A204.1 (cell line): ENCODE measurements at regions not wholly inside any gene's neighbourhood (a gene's known extent, or its start where the extent isn't known, plus 50 kb on each side); places are given as distances from the start of the nearest gene placed in this dataset.
"Not testable (repeated sequence)": the region's sequence is repeated elsewhere in the genome, so short reads cannot be mapped to it uniquely, and the experiment has no call there.

Source experiments
- FAIRE-seq: peaks from 2 replicates; lab custom pipeline; 2012; peaks lifted over from hg19 to GRCh38; lab: Jason Lieb, UNC

DNA sequence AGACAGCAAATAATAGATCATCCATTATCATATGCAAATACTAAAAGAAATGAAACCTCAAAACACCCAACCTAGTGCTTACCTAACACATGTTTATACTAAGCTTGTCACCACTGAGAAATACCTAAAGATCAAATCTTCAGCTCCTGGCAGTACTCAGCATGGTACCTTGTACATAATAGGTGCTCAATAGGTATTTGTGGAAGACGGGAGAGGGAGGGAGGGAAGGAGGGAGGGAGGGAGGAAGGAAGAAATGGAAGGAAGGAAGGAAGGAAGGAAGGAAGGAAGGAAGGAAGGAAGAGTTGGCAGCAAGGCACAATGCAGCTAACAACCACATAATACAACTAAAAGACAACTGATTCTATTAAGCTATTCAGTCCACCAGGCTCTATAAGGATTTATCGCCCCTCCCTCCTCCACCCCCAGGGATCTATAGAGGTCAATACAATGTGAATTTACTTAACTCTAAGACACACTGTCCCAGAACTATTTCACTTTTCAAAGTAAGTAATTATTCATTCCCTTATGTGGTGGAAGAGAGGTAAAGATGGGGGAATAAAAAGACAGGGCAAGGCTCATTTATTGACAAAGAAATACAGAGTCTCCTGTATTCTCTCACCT is 328.9 kb downstream of the PAPSS1 start:
- FAIRE-seq = no peak

DNA sequence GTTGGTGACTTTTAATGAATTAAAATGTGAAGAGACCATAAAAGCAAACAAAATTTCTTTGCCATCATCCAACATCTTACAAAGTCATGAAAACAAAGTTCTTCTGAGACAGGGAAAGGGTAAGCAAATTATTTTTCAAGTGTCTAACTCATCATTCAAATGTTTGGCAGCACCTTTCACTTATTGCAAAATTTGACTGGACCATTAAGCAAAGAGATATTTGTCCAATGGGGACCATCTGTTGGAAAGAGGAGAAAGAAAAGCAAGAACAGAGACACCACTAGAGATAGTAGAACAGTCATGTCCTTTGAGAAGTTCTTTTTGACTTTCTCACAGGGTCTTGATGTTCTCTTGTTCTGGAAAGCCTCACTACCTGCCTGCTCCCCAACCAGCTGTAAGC is 330.1 kb downstream of the PAPSS1 start:
- FAIRE-seq = no peak

DNA sequence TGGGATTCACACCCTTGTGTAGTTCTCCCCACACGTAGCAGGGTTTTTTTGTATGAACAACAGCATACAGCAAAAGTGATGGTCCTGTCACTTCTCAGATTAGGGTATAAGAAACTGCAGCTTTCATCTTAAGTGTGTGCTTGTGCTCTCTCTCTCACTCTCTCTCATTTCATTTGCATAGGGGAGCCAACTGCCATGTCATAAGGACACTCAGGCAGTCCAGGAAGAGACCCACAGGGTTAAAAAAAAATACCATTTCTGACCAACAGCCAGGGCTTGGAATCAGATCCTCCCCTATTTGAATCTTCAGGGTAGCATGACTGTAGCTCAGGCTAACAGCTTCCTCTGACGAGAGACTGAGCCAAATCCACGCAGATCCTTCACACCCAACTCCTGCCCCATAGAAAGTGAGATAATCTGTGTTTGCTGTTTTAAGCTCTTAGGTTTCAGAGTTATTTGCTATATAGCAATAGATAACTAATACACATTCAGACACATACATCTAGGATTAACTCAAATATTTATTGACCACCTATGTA is 331.2 kb downstream of the PAPSS1 start:
- no peak for FAIRE-seq

DNA sequence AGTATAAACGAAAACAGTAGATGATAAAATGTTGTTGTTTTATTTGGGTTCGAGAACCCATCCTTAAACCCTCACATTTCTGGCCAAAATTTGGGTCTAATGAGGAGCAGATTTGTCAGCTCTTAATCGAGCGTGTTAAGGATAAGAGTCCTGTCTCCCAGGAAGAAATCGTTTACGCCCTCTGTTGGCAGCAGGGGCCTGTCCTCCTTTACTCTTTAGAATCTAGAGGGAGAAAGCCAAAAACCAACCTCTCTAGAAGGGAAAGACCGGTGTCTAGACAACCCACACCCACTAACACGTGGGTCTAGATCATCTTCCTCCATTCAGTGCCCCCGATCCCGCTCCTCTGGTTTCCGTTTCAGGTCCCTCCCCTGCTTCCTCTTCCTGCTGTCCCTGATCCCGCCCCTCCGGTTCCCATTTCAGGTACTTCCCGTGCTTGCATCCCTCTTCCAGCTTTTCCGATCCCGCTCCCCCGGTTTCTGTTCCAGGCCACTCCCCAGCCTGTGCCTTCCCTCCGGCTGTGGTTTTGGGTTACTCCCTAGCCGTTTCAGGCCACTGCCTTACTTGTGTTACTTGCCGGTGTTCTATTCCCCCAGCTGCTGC is 339.1 kb downstream of the PAPSS1 start:
- FAIRE-seq = no peak

DNA sequence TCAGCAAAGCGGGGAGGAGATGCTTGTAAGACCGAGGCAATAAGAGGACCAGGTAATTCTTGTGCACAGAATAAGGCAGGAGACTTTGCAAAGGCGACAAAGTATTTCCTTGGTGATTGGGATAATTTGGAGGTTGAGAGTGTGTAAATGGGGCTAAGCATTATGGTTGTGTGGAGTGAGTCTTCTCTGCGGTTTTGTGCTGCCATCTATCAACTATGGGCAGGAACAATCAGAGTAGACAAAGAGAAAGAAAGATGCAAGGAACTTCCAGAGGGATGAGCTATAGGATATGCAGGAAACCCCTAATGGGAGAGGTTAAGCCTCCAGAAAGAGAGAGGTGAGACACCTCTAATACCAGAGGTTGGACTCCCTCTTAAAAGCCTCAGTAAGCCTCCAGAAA is 339.8 kb downstream of the PAPSS1 start:
- no peak for FAIRE-seq

DNA sequence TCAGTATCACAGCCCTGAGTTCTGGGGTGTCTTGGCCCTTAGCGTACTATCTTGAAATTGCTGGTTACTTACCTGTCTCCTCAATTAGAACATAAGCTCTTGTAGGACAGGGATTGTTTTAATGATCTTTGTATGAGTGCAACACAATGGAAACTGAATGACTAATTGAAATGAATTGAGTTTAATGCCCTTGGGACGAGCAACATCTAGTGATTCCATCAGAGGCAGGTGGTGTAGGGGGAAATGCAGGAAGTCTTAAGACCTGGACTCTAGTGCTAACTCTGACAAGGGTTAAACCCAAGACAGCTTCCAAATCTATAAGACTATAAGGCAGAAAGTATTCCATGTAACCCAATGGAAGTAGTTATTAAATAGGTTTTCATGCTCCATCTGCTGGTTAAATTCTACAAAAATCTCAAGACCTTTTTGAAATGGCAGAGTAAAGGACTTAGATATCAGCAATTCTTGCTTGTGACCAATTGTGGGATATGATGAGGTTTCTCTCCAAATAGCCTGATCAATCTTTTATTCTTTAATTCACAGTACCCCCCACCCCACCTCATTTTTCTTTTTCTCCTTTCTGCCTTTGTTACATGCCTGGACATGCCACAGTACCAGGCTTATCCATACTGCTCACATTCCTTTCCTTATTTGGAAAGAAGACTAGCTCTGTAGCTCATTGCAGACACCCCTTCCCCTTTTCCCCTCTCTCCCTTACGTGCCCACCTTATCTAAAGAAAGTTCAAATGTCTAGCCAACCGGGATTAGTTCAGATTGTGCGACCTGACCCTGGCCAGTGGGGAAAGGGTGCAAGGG is 340.8 kb downstream of the PAPSS1 start:
- peak; percentile 35 for FAIRE-seq

DNA sequence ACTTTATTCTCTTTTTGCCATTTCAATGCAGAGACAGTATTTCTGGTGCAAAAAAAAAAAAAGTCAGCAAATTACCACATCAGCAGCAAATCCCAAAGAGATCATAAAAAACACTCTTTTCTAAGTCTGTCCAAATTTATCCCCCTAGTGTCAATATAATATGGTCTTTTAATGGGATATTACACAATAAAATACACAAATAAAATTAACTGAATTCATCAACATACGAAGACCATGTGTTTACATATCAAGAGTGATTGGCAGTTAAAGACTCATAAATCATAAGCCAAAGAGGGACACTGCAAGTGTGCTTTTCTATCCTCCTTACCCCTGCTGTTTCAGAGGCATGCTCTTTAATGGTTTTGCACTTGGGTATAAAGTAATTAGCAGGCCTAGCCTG is 340.2 kb upstream of the DKK2 start:
- no peak for FAIRE-seq

DNA sequence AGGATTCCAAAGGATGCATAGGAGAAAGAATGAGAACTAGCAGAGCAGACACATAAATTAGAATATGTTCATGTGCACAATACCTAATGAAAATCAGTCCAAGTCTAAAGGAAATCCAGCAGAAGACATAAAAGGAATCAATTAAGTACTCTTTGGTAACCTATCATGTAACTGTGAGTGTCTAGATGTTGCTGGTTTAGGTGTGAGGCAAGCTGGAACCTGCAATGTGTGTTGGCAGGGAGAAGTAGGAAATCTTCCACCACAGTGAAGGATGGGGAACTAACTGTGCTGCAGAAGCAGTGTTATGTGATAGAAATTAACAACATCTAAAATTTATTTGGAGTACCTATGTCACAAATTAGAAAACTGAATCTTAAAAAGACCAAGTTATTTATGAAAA is 330.8 kb upstream of the DKK2 start:
- FAIRE-seq = no peak

DNA sequence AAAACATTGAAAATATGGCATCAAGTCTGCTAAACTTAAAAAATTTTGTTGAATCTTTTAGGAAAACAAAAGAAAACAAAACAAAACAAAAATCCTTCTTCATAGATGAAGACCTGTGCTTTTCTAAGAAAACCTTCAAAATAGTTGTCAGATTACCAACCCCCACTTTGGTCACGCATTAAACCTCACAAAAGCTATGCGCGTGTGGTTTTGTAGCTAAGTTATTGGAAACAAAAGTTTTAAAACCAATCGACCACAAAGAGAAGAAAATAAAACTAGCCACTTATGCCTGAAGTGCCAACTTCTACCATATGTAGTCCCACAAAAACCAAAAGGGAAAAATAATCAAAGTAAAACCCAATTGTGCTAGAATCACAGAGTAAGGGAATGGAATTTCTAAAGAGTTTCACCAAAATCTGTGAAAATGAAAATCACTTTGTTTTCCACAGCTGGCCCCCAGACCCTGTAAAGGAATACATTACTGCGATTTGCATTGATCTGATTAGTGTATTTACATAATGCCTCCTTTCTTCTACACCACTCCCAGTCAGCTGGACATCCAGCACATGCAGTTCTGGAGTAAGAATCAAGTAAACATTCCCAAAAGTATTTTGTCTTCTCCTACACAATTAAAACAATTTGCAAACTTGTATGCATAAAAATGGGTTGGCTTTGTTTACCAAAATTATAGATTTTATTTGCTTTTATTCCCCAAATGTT is 330.1 kb upstream of the DKK2 start:
- FAIRE-seq = no peak

DNA sequence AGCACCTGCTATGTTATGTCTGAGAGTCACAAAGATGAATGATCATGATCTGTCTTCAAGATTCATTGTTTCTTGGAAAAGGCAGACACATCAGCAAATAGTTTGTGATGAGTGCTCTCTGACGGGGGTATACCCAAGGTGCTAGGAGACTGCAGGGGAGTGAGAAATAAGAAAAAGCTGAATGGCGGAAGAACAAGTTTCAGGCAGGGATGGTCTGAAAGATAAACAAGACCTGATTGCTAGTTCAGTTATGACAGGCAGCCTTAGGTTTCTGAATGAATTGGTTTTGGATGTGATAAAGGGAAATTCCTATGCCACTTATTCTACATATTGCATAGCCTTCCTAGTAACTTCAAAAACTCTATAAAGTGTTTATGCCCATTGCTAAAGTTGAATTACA is 327.0 kb upstream of the DKK2 start:
- no peak for FAIRE-seq

DNA sequence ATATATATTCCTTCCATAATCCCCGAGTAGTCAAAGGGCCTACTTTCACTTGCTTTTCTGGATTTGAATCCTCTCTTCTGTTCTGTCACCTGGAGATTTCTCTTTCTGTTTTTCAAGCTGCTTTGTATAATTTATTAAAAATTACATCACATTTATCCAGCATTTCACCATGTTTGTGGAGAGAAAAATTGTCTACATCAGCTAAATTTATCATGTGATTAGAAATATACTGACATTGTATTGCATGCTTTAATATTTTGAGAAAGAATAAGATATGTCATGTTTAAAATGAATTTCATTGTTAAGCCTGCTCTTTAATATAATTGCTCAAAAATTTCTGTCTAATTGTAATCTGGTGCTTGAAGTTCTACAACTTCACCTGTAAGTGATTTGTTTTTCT is 323.1 kb upstream of the DKK2 start:
- FAIRE-seq = no peak

DNA sequence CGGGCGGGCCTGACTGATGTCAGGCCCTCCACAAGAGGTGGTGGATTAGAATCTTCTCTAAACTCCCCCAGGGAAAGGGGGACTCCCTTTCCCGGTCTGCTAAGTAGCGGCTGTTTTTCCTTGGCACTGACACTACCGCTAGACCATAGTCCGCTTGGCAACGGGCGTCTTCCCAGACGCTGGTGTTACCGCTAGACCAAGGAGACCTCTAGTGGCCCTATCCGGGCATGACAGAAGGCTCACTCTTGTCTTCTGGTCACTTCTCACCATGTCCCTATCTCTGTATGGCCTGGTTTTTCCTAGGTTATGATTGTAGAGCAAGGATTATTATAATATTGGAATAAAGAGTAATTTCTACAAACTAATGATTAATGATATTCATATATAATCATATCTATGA is 318.2 kb upstream of the DKK2 start:
- not testable (repeated sequence) for FAIRE-seq

DNA sequence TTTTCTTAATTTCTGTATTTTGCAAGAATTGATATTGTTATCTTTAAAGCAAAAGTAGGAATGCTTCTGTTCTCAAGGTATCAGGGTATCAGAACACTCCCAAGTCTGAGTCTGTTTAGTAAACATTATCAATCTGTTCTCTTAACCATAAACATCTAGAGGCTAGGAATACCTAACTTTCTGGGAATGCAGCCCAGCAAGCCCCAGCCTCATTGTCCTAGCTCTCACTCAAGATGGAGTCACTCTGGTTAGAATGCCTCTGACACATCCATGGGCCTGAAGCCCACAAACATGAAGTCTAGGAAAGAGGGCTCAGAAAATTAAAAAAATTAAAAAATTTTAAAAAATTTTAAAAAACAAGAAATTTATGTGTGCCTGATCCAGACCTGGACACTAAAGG is 315.1 kb upstream of the DKK2 start:
- FAIRE-seq = no peak

DNA sequence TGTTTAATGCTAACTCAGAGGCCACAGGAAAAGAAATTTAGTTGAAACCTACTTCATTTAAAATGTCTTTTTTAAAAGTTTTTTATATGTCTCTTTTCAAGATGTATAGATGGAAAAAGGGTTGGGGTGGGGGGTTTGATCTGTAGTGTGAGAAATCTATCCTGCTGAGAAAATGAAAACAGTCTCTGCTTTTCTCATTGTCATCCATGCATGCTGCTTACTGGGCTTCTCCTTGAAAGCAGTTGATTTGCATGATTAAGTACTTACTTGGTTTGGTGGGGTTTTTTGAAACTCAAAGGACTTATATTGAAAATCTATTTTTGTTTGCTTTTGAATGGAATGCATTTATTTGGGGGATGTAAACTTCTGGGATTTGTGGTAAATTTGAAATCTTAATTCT is 313.6 kb upstream of the DKK2 start:
- no peak for FAIRE-seq

DNA sequence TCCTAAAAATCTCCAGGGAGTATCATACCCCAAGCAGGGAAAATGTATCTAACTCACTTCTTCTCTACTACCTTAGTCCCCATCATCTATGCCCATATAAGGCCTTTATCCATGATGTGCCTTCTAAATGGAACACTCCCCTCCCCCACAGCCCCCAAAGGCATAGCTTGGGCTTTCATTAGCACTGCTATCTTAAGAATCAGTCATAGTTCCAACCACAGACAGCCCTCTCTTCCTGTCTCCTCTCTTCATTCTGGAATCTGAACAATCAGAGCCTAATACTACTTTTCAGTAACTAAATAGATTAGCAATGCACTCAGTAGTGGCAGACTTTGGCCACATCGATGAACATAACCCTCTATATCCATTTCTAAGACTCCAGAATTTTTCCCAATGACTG is 313.2 kb upstream of the DKK2 start:
- no peak for FAIRE-seq

DNA sequence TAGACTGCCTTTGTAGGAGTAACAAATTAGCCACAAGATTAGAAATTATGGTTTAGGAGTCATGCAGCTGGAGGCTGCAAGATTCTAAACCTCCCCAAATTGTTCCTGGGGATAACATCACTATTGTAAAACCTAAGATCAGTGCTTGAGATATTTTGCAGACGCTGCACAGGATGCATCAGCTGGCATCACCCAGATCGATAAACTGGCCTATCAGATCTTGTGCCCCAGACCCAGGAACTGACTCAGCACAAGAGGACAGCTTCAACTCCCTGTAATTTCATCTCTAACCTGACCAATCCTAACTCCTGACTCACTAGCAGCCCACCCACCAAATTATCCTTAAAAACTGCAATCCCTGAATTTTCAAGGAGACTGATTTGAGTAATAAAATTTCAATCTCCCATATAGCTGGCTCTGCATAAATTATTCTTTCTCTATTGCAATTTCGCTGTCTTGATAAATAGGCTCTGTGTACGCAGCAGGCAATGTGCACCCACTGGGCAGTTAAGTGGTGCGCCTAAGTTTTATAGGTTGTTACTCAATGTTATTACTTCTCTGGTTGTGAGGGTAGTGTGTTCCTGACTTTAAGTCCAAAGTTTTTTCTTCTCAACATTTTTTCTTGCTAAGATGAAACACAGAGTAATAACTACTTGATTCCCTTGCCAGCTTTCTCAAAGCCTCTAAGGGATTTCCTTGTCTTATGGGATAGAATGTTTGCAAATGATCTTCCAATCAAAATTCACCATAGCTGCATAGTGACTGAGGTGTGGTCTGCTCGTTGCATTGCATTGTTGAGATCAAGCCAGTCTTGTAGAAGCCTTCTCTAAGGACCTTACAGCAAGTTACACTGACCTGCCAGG is 312.3 kb upstream of the DKK2 start:
- FAIRE-seq = no peak

DNA sequence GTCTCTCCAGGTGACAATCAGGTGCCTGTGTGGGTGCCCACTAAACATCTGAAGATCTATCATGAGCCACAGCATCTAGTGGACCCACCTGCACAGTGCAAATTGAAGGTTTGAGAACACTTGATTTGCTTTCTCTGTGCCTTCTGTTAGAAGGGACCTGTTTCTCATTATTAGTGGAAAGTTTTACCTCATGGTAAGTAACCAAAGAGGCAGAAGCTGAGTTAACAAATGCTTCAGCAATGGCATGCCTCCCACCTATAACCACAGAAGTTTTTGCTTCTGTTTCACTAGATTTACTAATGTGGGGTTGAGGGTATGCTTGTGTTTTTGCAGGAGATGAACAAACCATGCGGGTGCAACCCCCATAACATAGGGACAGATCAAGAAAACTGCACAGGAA is 297.4 kb upstream of the DKK2 start:
- FAIRE-seq = no peak

DNA sequence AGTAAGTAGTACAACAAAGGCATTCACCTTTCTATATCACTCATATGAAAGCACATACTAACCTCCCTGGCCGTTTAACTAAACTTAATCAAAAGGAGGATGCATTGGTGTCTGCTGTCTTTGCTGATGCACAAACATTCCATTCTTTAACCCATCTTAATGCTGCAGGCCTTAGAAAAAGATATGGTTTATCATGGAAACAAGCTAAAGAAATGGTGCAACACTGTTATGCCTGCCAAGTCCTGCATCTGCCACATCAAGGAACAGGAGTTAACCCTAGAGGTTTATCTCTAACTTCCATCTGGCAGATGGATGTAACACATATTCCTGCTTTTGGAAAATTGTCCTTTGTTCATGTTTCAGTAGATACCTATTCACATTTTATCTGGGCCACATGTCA is 296.5 kb upstream of the DKK2 start:
- not testable (repeated sequence) for FAIRE-seq

DNA sequence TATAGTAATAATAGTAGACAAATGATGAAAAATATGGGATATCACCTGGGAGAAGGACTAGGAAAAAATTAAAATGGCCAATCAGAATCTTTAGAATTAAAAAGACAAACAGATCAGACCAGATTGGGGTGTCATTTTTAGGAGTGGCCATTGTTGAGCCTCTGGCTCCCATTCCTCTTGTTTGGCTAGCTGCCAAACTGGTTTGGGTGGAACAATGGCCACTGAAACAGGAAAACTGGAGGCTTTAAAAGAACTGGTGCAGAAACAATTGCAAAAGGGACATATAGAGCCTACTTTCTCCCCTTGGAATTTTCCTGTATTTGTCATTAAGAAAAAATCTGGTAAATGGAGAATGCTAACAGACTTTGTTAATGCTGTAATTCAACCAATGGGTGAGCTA is 294.8 kb upstream of the DKK2 start:
- FAIRE-seq = no peak

DNA sequence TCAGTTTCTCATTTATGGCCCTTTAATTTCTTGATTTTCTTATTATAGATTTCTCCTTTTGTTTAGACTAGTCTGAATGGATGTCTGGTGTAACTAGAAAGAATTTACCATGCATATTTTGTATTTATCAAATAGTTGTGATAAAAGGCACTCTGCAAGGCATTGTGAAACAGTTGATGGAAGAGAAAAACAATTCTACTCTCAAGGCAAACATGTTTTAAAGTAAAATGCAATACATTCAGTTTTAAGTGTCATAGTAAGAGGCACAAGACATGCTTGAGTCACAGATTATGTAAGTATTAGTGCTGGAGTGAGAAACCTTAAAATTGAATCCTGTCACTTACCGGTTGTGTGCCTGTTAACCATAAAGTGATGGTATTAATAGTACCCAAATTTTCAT is 283.3 kb upstream of the DKK2 start:
- no peak for FAIRE-seq

DNA sequence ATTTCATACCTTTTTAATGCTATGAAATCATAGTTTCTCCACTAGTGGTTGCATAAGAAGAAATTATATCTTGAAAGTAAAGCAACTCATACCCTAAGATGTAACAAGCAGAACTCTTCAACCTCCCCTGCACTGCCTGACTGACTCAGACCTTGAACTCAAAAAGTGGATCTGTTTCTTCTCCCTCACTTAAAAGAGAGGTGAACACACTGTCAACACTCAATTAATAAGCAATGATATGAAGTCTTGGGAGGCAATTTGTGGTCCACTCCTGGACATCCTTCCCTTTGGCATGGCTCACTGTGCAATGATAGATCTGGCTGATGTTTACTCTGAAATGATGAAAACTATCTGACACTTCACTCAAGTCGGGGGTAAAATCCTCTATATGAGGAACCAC is 282.0 kb upstream of the DKK2 start:
- no peak for FAIRE-seq

DNA sequence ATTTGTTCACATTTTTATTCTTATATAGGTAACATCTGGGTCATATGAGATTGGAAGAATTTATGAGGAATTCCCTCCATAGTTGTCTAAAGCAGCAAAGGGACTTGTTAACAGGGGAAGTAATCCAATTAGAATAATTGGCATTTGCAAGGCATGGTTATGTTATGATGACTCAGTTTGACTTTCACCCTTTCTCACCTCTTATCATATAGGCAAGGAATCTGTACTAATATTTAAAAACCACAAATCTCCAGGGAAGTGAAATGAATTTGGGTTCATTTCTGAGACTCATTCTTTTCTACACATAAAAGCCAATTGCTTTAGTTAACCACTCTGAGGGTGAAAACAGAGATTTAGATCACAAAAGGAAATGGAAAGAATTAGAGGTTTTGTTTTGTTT is 281.5 kb upstream of the DKK2 start:
- no peak for FAIRE-seq
